ENCODE measurements at regions not wholly inside any gene's neighbourhood (a gene's known extent, or its start where the extent isn't known, plus 50 kb on each side); places are given as distances from the start of the nearest gene placed in this dataset.

GRCh38 chr1:222955964-222956363 lies 141.1 kb downstream of the DISP1 start:
- H3K4me2 ChIP-seq, result no peak overlapping the region
- ChIA-PET POLR2A (no interaction called here), CTCF (no interaction called here)
- H3K9me3 ChIP-seq, result no peaks in the 10 kb centered on the region
- no peak overlapping the region for H3K4me3 ChIP-seq
- no peak for ATAC-seq
- 79% methylated on average over 2 of the region's 2 CpGs for WGBS (ENCODE audit: missing lambda C conversion rate)
- TF ChIP-seq CEBPB (IDR thresholded peaks at IDR 0.05) (no peak), JUNB (IDR thresholded peaks at IDR 0.05) (no peak), ZNF302 (CRISPR knock-in tag; IDR thresholded peaks at IDR 0.05) (no peak), ZFP36 (IDR thresholded peaks at IDR 0.05; ENCODE audit: borderline replicate concordance, partially characterized antibody) (no peak), ZC3H11A (IDR thresholded peaks at IDR 0.05) (no peak), KDM5A (IDR thresholded peaks at IDR 0.05) (no peak), FOSL2 (IDR thresholded peaks at IDR 0.05) (no peak), FOSL2 (CRISPR knock-in tag; IDR thresholded peaks at IDR 0.05) (no peak), HDAC2 (IDR thresholded peaks at IDR 0.05) (no peak), RAD21 (conservative IDR thresholded peaks at IDR 0.05 in 1 of 2, IDR thresholded peaks at IDR 0.05 in 1 of 2) (no peak), TFCP2L1 (CRISPR knock-in tag; IDR thresholded peaks at IDR 0.05) (no peak), KDM1A (IDR thresholded peaks at IDR 0.05; ENCODE audit: low read depth) (no peak), MAZ (IDR thresholded peaks at IDR 0.05; ENCODE audit: borderline replicate concordance, low read depth, low read length) (no peak)
- no peaks in the 10 kb centered on the region for H3K4me1 ChIP-seq
- no peak overlapping the region for H3K27ac ChIP-seq
- no peak for DNase-seq (ENCODE audit: low read depth in 1 of 2, low spot score in 1 of 2)
- no peak for FAIRE-seq

- Histone ChIP-seq H3K4me3 (no peak overlapping the region), H3K27ac (no peak overlapping the region), H3K4me2 (no peak overlapping the region), H3K4me1 (no peaks in the 10 kb centered on the region), H3K9me3 (no peaks in the 10 kb centered on the region)
- TF ChIP-seq SMC3 (IDR thresholded peaks at IDR 0.05), result no peak
- no peak for TF ChIP-seq CBX8 (IDR thresholded peaks at IDR 0.05)
- no peak for TF ChIP-seq FOSL2 (IDR thresholded peaks at IDR 0.05)
- TF ChIP-seq FOSL2 (CRISPR knock-in tag; IDR thresholded peaks at IDR 0.05), result no peak
- TF ChIP-seq RCOR1 (IDR thresholded peaks at IDR 0.05; ENCODE audit: low read depth, low read length), result no peak
- TF ChIP-seq MAFK (IDR thresholded peaks at IDR 0.05; ENCODE audit: partially characterized antibody), result no peak
- TF ChIP-seq CHD2 (IDR thresholded peaks at IDR 0.05; ENCODE audit: low read length, partially characterized antibody), result no peak
- TF ChIP-seq PBX3 (IDR thresholded peaks at IDR 0.05), result no peak
- no peak for TF ChIP-seq RFX5 (IDR thresholded peaks at IDR 0.05)
- no peak for TF ChIP-seq TFCP2L1 (CRISPR knock-in tag; IDR thresholded peaks at IDR 0.05)
- TF ChIP-seq, protein P1, sequence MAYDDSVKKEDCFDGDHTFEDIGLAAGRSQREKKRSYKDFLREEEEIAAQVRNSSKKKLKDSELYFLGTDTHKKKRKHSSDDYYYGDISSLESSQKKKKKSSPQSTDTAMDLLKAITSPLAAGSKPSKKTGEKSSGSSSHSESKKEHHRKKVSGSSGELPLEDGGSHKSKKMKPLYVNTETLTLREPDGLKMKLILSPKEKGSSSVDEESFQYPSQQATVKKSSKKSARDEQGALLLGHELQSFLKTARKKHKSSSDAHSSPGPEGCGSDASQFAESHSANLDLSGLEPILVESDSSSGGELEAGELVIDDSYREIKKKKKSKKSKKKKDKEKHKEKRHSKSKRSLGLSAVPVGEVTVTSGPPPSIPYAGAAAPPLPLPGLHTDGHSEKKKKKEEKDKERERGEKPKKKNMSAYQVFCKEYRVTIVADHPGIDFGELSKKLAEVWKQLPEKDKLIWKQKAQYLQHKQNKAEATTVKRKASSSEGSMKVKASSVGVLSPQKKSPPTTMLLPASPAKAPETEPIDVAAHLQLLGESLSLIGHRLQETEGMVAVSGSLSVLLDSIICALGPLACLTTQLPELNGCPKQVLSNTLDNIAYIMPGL (CRISPR knock-in tag; IDR thresholded peaks at IDR 0.05; ENCODE audit: borderline replicate concordance), result no peak
- TF ChIP-seq MYC (IDR thresholded peaks at IDR 0.05; ENCODE audit: borderline replicate concordance, low read length), result no peak
- TF ChIP-seq, protein P2, sequence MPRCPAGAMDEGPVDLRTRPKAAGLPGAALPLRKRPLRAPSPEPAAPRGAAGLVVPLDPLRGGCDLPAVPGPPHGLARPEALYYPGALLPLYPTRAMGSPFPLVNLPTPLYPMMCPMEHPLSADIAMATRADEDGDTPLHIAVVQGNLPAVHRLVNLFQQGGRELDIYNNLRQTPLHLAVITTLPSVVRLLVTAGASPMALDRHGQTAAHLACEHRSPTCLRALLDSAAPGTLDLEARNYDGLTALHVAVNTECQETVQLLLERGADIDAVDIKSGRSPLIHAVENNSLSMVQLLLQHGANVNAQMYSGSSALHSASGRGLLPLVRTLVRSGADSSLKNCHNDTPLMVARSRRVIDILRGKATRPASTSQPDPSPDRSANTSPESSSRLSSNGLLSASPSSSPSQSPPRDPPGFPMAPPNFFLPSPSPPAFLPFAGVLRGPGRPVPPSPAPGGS (IDR thresholded peaks at IDR 0.05), result no peak
- no peak for TF ChIP-seq REST (IDR thresholded peaks at IDR 0.05)
- CTCF ChIA-PET, result interaction anchor here (0.6 kb wide), 1 partner anchor 585 kb away, joined by 3 read pairs; no protein-coding TSS in a partner anchor
- FAIRE-seq (no peak), ATAC-seq (no peak), DNase-seq (ENCODE audit: low read depth in 1 of 2, low spot score in 1 of 2) (no peak)
- POLR2A ChIA-PET, result no interaction called here
These were observed 141.8 kb downstream of the DISP1 start for GRCh38 chr1:222956601-222957000.
